ENCODE measurements at regions not wholly inside any gene's neighbourhood (a gene's known extent, or its start where the extent isn't known, plus 50 kb on each side); places are given as distances from the start of the nearest gene placed in this dataset.
"Not testable (repeated sequence)": the region's sequence is repeated elsewhere in the genome, so short reads cannot be mapped to it uniquely, and the experiment has no call there.

GRCh38 chr6:91886183-91886795 lies 1299.4 kb upstream of the MAP3K7 start:
- Histone ChIP-seq H3K4me1 (no peaks in the 10 kb centered on the region), H3K36me3 (peaks cover 0 to 7% (median 0%) of the 10 kb centered on the region in 11 experiments; a peak in 1 of 22 replicates), H3K9me3 (replicated peaks in 1 of 11) (peaks cover 31 to 46% (median 34%) of the 10 kb centered on the region in 11 experiments), H4K20me1 (no peaks in the 10 kb centered on the region), H3K4me3 (no peak overlapping the region; a peak in 1 of 20 replicates), H3K9ac (no peak overlapping the region), H3K27ac (no peak overlapping the region), H3K4me2 (no peak overlapping the region), H3K27me3 (no peaks in the 10 kb centered on the region)
- no peak for TF ChIP-seq Cebpa-rat (IDR thresholded peaks at IDR 0.05)

GRCh38 chr6:91881791-91882190 lies 1294.9 kb upstream of the MAP3K7 start:
- H4K20me1 ChIP-seq, H3K36me3 ChIP-seq, H3K9ac ChIP-seq, H3K27ac ChIP-seq, H3K27me3 ChIP-seq, H3K4me2 ChIP-seq, H3K4me3 ChIP-seq, H3K4me1 ChIP-seq: not testable (repeated sequence)
- H3K9me3 ChIP-seq (replicated peaks in 1 of 11) = peaks cover 20 to 33% (median 22%) of the 10 kb centered on the region in 11 experiments

GRCh38 chr6:91879386-91879995 lies 1292.6 kb upstream of the MAP3K7 start:
- no peak overlapping the region for H3K4me2 ChIP-seq
- H3K27me3 ChIP-seq = no peaks in the 10 kb centered on the region
- no peak for TF ChIP-seq Cebpa-rat (IDR thresholded peaks at IDR 0.05)
- no peaks in the 10 kb centered on the region for H4K20me1 ChIP-seq
- no peaks in the 10 kb centered on the region for H3K36me3 ChIP-seq
- no peak overlapping the region for H3K4me3 ChIP-seq
- H3K4me1 ChIP-seq = no peaks in the 10 kb centered on the region
- H3K27ac ChIP-seq = no peak overlapping the region
- H3K9ac ChIP-seq = no peak overlapping the region
- H3K9me3 ChIP-seq (replicated peaks in 1 of 11) = peaks cover 0 to 10% (median 0%) of the 10 kb centered on the region in 11 experiments; a peak in 9 of 22 replicates

GRCh38 chr6:91877994-91878393 lies 1291.1 kb upstream of the MAP3K7 start:
- H3K4me3 ChIP-seq = no peak overlapping the region
- H3K9me3 ChIP-seq (replicated peaks in 1 of 11) = peaks cover 0 to 4% (median 0%) of the 10 kb centered on the region in 11 experiments; a peak in 2 of 22 replicates
- no peak overlapping the region for H3K27ac ChIP-seq
- no peak overlapping the region for H3K9ac ChIP-seq
- no peaks in the 10 kb centered on the region for H3K27me3 ChIP-seq
- no peaks in the 10 kb centered on the region for H4K20me1 ChIP-seq
- no peak overlapping the region for H3K4me2 ChIP-seq
- TF ChIP-seq Cebpa-rat (IDR thresholded peaks at IDR 0.05) = no peak
- H3K36me3 ChIP-seq = no peaks in the 10 kb centered on the region
- H3K4me1 ChIP-seq = no peaks in the 10 kb centered on the region

- Histone ChIP-seq H3K36me3 (no peaks in the 10 kb centered on the region), H3K4me3 (no peak overlapping the region), H3K9ac (no peak overlapping the region), H3K27ac (no peak overlapping the region), H3K9me3 (replicated peaks in 1 of 11) (no peaks in the 10 kb centered on the region), H4K20me1 (no peaks in the 10 kb centered on the region), H3K4me2 (no peak overlapping the region), H3K4me1 (no peaks in the 10 kb centered on the region), H3K27me3 (no peaks in the 10 kb centered on the region)
- no peak for TF ChIP-seq Cebpa-rat (IDR thresholded peaks at IDR 0.05)
Observed at GRCh38 chr6:91874971-91875370, 1288.1 kb upstream of the MAP3K7 start.

GRCh38 chr6:91868539-91869202 lies 1281.8 kb upstream of the MAP3K7 start:
- no peaks in the 10 kb centered on the region for H3K27me3 ChIP-seq
- no peak overlapping the region for H3K27ac ChIP-seq

GRCh38 chr6:91865889-91866288 lies 1279.0 kb upstream of the MAP3K7 start:
- no peak overlapping the region for H3K9ac ChIP-seq
- no peaks in the 10 kb centered on the region for H3K4me1 ChIP-seq
- no peaks in the 10 kb centered on the region for H3K36me3 ChIP-seq
- H3K27me3 ChIP-seq = no peaks in the 10 kb centered on the region
- no peaks in the 10 kb centered on the region for H3K9me3 ChIP-seq (replicated peaks in 1 of 11)
- no peak overlapping the region for H3K4me3 ChIP-seq
- no peaks in the 10 kb centered on the region for H4K20me1 ChIP-seq
- no peak overlapping the region for H3K27ac ChIP-seq
- no peak overlapping the region for H3K4me2 ChIP-seq
- no peak for TF ChIP-seq Cebpa-rat (IDR thresholded peaks at IDR 0.05)

More at GRCh38 chr6:91868539-91869202, 1281.8 kb upstream of the MAP3K7 start:
- Histone ChIP-seq H3K4me3 (no peak overlapping the region), H4K20me1 (no peaks in the 10 kb centered on the region), H3K4me1 (no peaks in the 10 kb centered on the region), H3K4me2 (no peak overlapping the region), H3K9me3 (replicated peaks in 1 of 11) (no peaks in the 10 kb centered on the region), H3K9ac (no peak overlapping the region), H3K36me3 (no peaks in the 10 kb centered on the region)
- no peak for TF ChIP-seq Cebpa-rat (IDR thresholded peaks at IDR 0.05)

GRCh38 chr6:91864911-91865310 lies 1278.0 kb upstream of the MAP3K7 start:
- no peak overlapping the region for H3K4me3 ChIP-seq
- H3K9ac ChIP-seq = no peak overlapping the region
- H3K36me3 ChIP-seq = no peaks in the 10 kb centered on the region
- no peaks in the 10 kb centered on the region for H3K27me3 ChIP-seq
- no peaks in the 10 kb centered on the region for H3K4me1 ChIP-seq
- H4K20me1 ChIP-seq = no peaks in the 10 kb centered on the region
- no peak overlapping the region for H3K27ac ChIP-seq
- no peak for TF ChIP-seq Cebpa-rat (IDR thresholded peaks at IDR 0.05)
- no peak overlapping the region for H3K4me2 ChIP-seq
- no peaks in the 10 kb centered on the region for H3K9me3 ChIP-seq (replicated peaks in 1 of 11)

- no peak for TF ChIP-seq Cebpa-rat (IDR thresholded peaks at IDR 0.05)
- Histone ChIP-seq H3K9ac (no peak overlapping the region), H3K36me3 (no peaks in the 10 kb centered on the region), H3K4me3 (no peak overlapping the region), H3K27me3 (no peaks in the 10 kb centered on the region), H3K27ac (no peak overlapping the region), H3K4me2 (no peak overlapping the region), H4K20me1 (no peaks in the 10 kb centered on the region), H3K9me3 (replicated peaks in 1 of 11) (no peaks in the 10 kb centered on the region), H3K4me1 (peaks cover 0 to 5% (median 0%) of the 10 kb centered on the region in 10 experiments; a peak in 1 of 20 replicates)
Observed at GRCh38 chr6:91860541-91861335, 1273.9 kb upstream of the MAP3K7 start.

Data from BLaER1 treated with 17β-estradiol and CSF1 and Interleukin-3, amounts not matched to agents 10 nM and 100 nM (cell line).